Right lobe of liver (tissue), 4 donors: ENCODE measurements at regions not wholly inside any gene's neighbourhood (a gene's known extent, or its start where the extent isn't known, plus 50 kb on each side); places are given as distances from the start of the nearest gene placed in this dataset.

Experiments
- POLR2A ChIP-seq: fragments of 450-650 bp; IDR thresholded peaks from one replicate; pipeline ENCODE4 v1.6.1; 2017; ENCODE audit warnings: antibody characterized with exemption, mild to moderate bottlenecking
- TF ChIP-seq, protein P1 (sequence below), 4 donors: fragments of 200-600 bp in 3 of 4; fragments of 450-650 bp in 1 of 4; IDR thresholded peaks; one replicate each; pipeline versions ENCODE4 v1.5.1 to v1.8.0; 2016 to 2022; ENCODE audit warnings: antibody characterized with exemption in 4 of 4, mild to moderate bottlenecking in 2 of 4
- donor health status: DM: no; HTN: no; CAD: no.
- donor health status: DM: no; HTN: no; CAD: no.
- donor health status: DM: no; HTN: yes; CAD: no.

GRCh38 chr5:103373597-103374472 lies 115.3 kb downstream of the MACIR start:
- TF ChIP-seq POLR2A = no peak
- TF ChIP-seq, protein P1, sequence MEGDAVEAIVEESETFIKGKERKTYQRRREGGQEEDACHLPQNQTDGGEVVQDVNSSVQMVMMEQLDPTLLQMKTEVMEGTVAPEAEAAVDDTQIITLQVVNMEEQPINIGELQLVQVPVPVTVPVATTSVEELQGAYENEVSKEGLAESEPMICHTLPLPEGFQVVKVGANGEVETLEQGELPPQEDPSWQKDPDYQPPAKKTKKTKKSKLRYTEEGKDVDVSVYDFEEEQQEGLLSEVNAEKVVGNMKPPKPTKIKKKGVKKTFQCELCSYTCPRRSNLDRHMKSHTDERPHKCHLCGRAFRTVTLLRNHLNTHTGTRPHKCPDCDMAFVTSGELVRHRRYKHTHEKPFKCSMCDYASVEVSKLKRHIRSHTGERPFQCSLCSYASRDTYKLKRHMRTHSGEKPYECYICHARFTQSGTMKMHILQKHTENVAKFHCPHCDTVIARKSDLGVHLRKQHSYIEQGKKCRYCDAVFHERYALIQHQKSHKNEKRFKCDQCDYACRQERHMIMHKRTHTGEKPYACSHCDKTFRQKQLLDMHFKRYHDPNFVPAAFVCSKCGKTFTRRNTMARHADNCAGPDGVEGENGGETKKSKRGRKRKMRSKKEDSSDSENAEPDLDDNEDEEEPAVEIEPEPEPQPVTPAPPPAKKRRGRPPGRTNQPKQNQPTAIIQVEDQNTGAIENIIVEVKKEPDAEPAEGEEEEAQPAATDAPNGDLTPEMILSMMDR (IDR thresholded peaks at IDR 0.05) = no peak
